Upper lobe of left lung (tissue), 6 donors: ENCODE measurements at regions not wholly inside any gene's neighbourhood (a gene's known extent, or its start where the extent isn't known, plus 50 kb on each side); places are given as distances from the start of the nearest gene placed in this dataset.

ENCODE experiments used
- ATAC-seq, 2 donors: fragments of 200-7000 bp; cut with Tn5 transposase; one replicate each; pipeline ENCODE4 v1.9.1; 2022; ENCODE audit warnings: mild to moderate bottlenecking in 2 of 2, moderate library complexity in 2 of 2; ENCODE audit not compliant: low FRiP score in 2 of 2
- DNase-seq, 2 donors: peaks; one replicate each; pipeline ENCODE4 v3.0.0-alpha.2; 2019 to 2020
- H3K27ac ChIP-seq, 4 donors: fragments of 200-600 bp; sonication (generic); one replicate each; pipeline ENCODE4 v1.5.1; 2016 to 2019
- H3K27me3 ChIP-seq, 4 donors: fragments of 200-600 bp; sonication (generic); one replicate each; pipeline ENCODE4 v1.5.1; 2017 to 2019
- H3K36me3 ChIP-seq, 4 donors: fragments of 200-600 bp; sonication (generic); one replicate each; pipeline ENCODE4 v1.5.1; 2016 to 2019
- H3K4me1 ChIP-seq, 4 donors: fragments of 200-600 bp; sonication (generic); one replicate each; pipeline ENCODE4 v1.5.1; 2018 to 2019
- H3K4me3 ChIP-seq, 4 donors: fragments of 200-600 bp; sonication (generic); one replicate each; pipeline ENCODE4 v1.5.1; 2017 to 2019; ENCODE audit warnings: mild to moderate bottlenecking in 2 of 4, moderate library complexity in 1 of 4
- H3K9me3 ChIP-seq, 4 donors: fragments of 200-600 bp; sonication (generic); one replicate each; pipeline ENCODE4 v1.5.1; 2018 to 2019
- CTCF ChIP-seq, 6 experiments: fragments of 450-650 bp in 4 of 6; fragments of 200-600 bp in 2 of 6; sonication (generic) in 2 of 6; IDR thresholded peaks; one replicate each; pipeline ENCODE4 v1.5.1; 2016 to 2019; ENCODE audit warnings: antibody characterized with exemption in 6 of 6
- EP300 ChIP-seq, 4 donors: sonication (generic); formaldehyde crosslinking; IDR thresholded peaks; one replicate each; pipeline ENCODE4 v1.5.1; 2017; ENCODE audit warnings: antibody characterized with exemption in 4 of 4, control low read depth in 2 of 4
- POLR2A ChIP-seq, 4 donors: fragments of 450-650 bp; IDR thresholded peaks; one replicate each; pipeline ENCODE4 v1.5.1; 2016 to 2017; ENCODE audit warnings: antibody characterized with exemption in 4 of 4, mild to moderate bottlenecking in 2 of 4
- POLR2AphosphoS5 ChIP-seq, 2 donors: sonication (generic); formaldehyde crosslinking; IDR thresholded peaks; one replicate each; pipeline ENCODE4 v1.5.1; 2017; ENCODE audit warnings: antibody characterized with exemption in 2 of 2
- WGBS, 2 donors: methylation state at CpG; one replicate each; pipeline ENCODE4 v1.1.5; 2017 to 2018; 5-methylcytosine and 5-hydroxymethylcytosine counted together
- donor health status: DM: no; HTN: no; CAD: no; lungs with moderate emphysema.
- donor health status: DM: no; HTN: yes; CAD: no; lungs with severe emphysema.

- H3K36me3 ChIP-seq, result no peaks in the 10 kb centered on the region
- no peaks in the 10 kb centered on the region for H3K4me1 ChIP-seq
- TF ChIP-seq EP300 (IDR thresholded peaks at IDR 0.05), result no peak
- no peak for TF ChIP-seq POLR2A (IDR thresholded peaks at IDR 0.05)
- no peak for TF ChIP-seq POLR2AphosphoS5 (IDR thresholded peaks at IDR 0.05)
- no peak for TF ChIP-seq CTCF (IDR thresholded peaks at IDR 0.05)
- DNase-seq (no peak), ATAC-seq (no peak)
- no peak overlapping the region for H3K27ac ChIP-seq
- peaks cover 0 to 7% (median 2%) of the 10 kb centered on the region in 4 donors for H3K9me3 ChIP-seq
- no peaks in the 10 kb centered on the region for H3K27me3 ChIP-seq
- no peak overlapping the region for H3K4me3 ChIP-seq
- 56 to 62% methylated on average over 1 of the region's 1 CpG for WGBS, 2 donors
Measured at GRCh38 chr2:59694176-59694575, 859.3 kb downstream of the BCL11A start.

- peaks cover 0 to 7% (median 2%) of the 10 kb centered on the region in 4 donors for H3K9me3 ChIP-seq
- no peak overlapping the region for H3K27ac ChIP-seq
- 47 to 55% methylated on average over 2 of the region's 2 CpGs for WGBS, 2 donors
- TF ChIP-seq EP300 (IDR thresholded peaks at IDR 0.05) (no peak), POLR2A (IDR thresholded peaks at IDR 0.05) (no peak), CTCF (IDR thresholded peaks at IDR 0.05) (no peak), POLR2AphosphoS5 (IDR thresholded peaks at IDR 0.05) (no peak)
- H3K36me3 ChIP-seq, result no peaks in the 10 kb centered on the region
- H3K27me3 ChIP-seq, result no peaks in the 10 kb centered on the region
- no peak overlapping the region for H3K4me3 ChIP-seq
- H3K4me1 ChIP-seq, result no peaks in the 10 kb centered on the region
- DNase-seq (no peak), ATAC-seq (no peak)
Measured at GRCh38 chr2:59693231-59693959, 860.1 kb downstream of the BCL11A start.

- H3K4me3 ChIP-seq, result no peak overlapping the region
- no peak for ATAC-seq
- no peak overlapping the region for H3K27ac ChIP-seq
- 73 to 75% methylated on average over 3 of the region's 3 CpGs for WGBS, 2 donors
- TF ChIP-seq POLR2A (IDR thresholded peaks at IDR 0.05) (no peak), CTCF (IDR thresholded peaks at IDR 0.05) (no peak), EP300 (IDR thresholded peaks at IDR 0.05) (no peak), POLR2AphosphoS5 (IDR thresholded peaks at IDR 0.05) (no peak)
- peaks cover 0 to 7% (median 2%) of the 10 kb centered on the region in 4 donors for H3K9me3 ChIP-seq
- H3K4me1 ChIP-seq, result no peaks in the 10 kb centered on the region
- H3K27me3 ChIP-seq, result no peaks in the 10 kb centered on the region
- no peaks in the 10 kb centered on the region for H3K36me3 ChIP-seq
- DNase-seq, result no peak
Measured at GRCh38 chr2:59691518-59692190, 861.8 kb downstream of the BCL11A start.

- H3K27ac ChIP-seq, result no peak overlapping the region
- H3K36me3 ChIP-seq, result no peaks in the 10 kb centered on the region
- peaks cover 0 to 7% (median 2%) of the 10 kb centered on the region in 4 donors for H3K9me3 ChIP-seq
- no peak for ATAC-seq
- H3K27me3 ChIP-seq, result no peaks in the 10 kb centered on the region
- TF ChIP-seq EP300 (IDR thresholded peaks at IDR 0.05), result no peak
- no peak for TF ChIP-seq POLR2A (IDR thresholded peaks at IDR 0.05)
- TF ChIP-seq POLR2AphosphoS5 (IDR thresholded peaks at IDR 0.05), result no peak
- TF ChIP-seq CTCF (IDR thresholded peaks at IDR 0.05), result no peak
- no peaks in the 10 kb centered on the region for H3K4me1 ChIP-seq
- no peak for DNase-seq
- WGBS, 2 donors, result 67 to 74% methylated on average over 4 of the region's 4 CpGs
- no peak overlapping the region for H3K4me3 ChIP-seq
Measured at GRCh38 chr2:59690849-59691248, 862.6 kb downstream of the BCL11A start.
